Glutamatergic neuron (in vitro differentiated cells): ENCODE measurements at regions not wholly inside any gene's neighbourhood (a gene's known extent, or its start where the extent isn't known, plus 50 kb on each side); places are given as distances from the start of the nearest gene placed in this dataset.

Source experiments
- DNase-seq: peaks from one replicate; pipeline ENCODE4 v3.0.0; 2022
- H3K27ac Mint-ChIP-seq: one replicate; pipeline ENCODE4 v1.8.0; 2020; ENCODE audit warnings: mild to moderate bottlenecking, mixed read lengths, inconsistent platforms; ENCODE audit not compliant: unreplicated experiment
- H3K27me3 Mint-ChIP-seq: one replicate; pipeline ENCODE4 v1.8.0; 2020; ENCODE audit warnings: mild to moderate bottlenecking, moderate library complexity, mixed read lengths, inconsistent platforms; ENCODE audit not compliant: unreplicated experiment
- H3K36me3 Mint-ChIP-seq: one replicate; pipeline ENCODE4 v1.8.0; 2020; ENCODE audit warnings: mild to moderate bottlenecking, mixed read lengths, inconsistent platforms; ENCODE audit not compliant: unreplicated experiment
- H3K4me1 Mint-ChIP-seq: one replicate; pipeline ENCODE4 v1.8.0; 2020; ENCODE audit warnings: mild to moderate bottlenecking, low read depth, mixed read lengths, inconsistent platforms; ENCODE audit not compliant: unreplicated experiment
- H3K4me3 Mint-ChIP-seq: one replicate; pipeline ENCODE4 v1.8.0; 2020; ENCODE audit warnings: mild to moderate bottlenecking, mixed read lengths, inconsistent platforms; ENCODE audit not compliant: unreplicated experiment
- H3K9me3 Mint-ChIP-seq: one replicate; pipeline ENCODE4 v1.8.0; 2020; ENCODE audit warnings: mild to moderate bottlenecking, moderate library complexity, mixed read lengths, inconsistent platforms; ENCODE audit not compliant: unreplicated experiment
- TF ChIP-seq, protein P1 (sequence below): fragments of 200-600 bp; sonication (generic); IDR thresholded peaks from one replicate; pipeline ENCODE4 v1.5.0; 2021; ENCODE audit not compliant: partially characterized antibody, unreplicated experiment

DNA sequence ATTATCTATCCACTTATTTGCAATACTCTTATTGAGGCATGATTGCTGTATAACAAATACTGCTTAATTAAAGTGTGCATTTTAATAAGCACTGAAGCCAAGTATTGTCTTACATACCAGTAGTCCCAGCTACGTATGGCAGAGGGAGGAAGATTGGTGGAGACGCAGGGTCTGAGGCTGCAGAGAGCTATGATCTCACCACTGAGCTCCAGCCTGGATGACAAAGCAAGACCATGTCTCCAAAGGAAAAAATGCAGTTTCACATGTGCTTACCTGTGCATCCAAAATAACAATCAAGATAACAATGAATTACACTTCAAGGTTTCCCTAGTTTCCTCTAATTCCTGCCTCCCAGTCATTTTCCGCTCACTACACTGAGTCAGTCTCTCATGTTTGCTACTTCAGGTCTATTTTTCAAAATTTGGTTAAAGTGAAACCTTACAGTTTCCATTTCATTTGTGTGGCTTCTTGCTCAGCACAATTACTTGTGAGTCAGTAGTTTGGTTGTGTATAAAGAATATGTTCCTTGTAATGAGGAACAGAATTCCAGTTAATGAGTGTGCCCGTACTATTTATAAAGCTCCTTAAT, 1250.1 kb downstream of the TMEM121 start:
- no peaks in the 10 kb centered on the region for H3K27me3 Mint-ChIP-seq
- peaks cover 9% of the 10 kb centered on the region for H3K9me3 Mint-ChIP-seq
- no peaks in the 10 kb centered on the region for H3K4me1 Mint-ChIP-seq
- no peak overlapping the region for H3K27ac Mint-ChIP-seq
- TF ChIP-seq, protein P1, sequence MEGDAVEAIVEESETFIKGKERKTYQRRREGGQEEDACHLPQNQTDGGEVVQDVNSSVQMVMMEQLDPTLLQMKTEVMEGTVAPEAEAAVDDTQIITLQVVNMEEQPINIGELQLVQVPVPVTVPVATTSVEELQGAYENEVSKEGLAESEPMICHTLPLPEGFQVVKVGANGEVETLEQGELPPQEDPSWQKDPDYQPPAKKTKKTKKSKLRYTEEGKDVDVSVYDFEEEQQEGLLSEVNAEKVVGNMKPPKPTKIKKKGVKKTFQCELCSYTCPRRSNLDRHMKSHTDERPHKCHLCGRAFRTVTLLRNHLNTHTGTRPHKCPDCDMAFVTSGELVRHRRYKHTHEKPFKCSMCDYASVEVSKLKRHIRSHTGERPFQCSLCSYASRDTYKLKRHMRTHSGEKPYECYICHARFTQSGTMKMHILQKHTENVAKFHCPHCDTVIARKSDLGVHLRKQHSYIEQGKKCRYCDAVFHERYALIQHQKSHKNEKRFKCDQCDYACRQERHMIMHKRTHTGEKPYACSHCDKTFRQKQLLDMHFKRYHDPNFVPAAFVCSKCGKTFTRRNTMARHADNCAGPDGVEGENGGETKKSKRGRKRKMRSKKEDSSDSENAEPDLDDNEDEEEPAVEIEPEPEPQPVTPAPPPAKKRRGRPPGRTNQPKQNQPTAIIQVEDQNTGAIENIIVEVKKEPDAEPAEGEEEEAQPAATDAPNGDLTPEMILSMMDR = no peak
- H3K36me3 Mint-ChIP-seq = no peaks in the 10 kb centered on the region
- no peak overlapping the region for H3K4me3 Mint-ChIP-seq
- DNase-seq = no peak

DNA sequence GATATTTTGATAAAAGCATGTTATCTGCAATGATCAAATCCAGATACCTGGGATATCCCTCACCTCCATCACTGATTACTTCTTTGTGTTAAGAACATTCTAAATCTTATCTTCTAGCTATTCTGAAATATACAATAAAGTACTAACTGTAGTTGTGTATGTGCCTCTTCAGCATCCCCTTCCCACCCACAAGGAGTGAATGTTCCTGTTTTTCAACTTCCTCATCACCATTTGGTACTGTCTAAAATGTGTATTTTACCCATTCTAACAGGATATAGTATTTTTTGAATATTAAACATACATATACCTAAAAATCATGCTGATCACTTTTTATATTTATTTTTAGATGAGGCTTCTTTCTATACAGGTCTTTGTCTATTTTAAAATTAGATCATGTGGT, 1252.6 kb downstream of the TMEM121 start:
- TF ChIP-seq, protein P1 = no peak
- H3K4me1 Mint-ChIP-seq = no peaks in the 10 kb centered on the region
- H3K9me3 Mint-ChIP-seq = peaks cover 9% of the 10 kb centered on the region
- no peaks in the 10 kb centered on the region for H3K36me3 Mint-ChIP-seq
- DNase-seq = no peak
- H3K27me3 Mint-ChIP-seq = no peaks in the 10 kb centered on the region
- H3K27ac Mint-ChIP-seq = no peak overlapping the region
- no peak overlapping the region for H3K4me3 Mint-ChIP-seq

DNA sequence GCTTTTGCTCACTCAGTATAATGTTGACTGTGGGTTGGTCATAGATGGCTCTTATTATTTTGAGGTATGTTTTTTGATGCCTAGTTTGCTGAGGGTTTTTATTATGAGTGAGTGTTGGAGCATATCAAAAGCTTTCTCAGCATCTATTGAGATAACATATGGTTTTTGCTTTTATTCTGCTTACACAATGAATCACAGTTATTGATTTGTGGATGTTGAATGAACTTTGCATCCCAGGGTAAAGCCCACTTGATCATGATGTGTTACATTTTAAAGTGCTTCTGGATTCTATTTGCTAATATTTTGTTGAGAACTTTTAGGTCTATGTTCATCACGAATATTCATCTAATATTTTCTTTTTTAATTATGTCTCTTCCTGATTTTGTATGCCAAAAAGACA, 1260.3 kb downstream of the TMEM121 start:
- Mint-ChIP-seq H3K9me3 (peaks cover 9% of the 10 kb centered on the region), H3K36me3 (no peaks in the 10 kb centered on the region), H3K4me3 (no peak overlapping the region), H3K27ac (no peak overlapping the region), H3K27me3 (no peaks in the 10 kb centered on the region), H3K4me1 (no peaks in the 10 kb centered on the region)
- DNase-seq = no peak
- TF ChIP-seq, protein P1 = no peak

DNA sequence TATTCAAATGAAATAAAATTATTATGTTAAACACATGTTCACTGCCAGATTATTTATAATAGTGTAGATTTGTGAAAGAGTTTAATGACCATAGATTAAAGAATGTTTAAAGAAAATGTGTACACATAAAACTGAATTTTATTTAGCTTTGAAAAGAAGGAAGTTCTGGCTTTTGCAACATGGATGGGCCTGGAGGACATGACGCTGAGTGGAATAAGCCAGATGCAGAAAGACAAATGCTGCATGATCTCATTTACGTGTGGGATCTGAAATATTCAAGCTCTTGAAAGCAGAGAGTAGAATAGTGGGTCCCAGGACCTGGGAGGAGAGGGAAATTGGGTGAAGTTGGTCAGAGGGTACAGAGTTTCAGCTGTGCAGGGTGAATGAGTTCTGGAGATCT, 1261.2 kb downstream of the TMEM121 start:
- DNase-seq = no peak
- Mint-ChIP-seq H3K27ac (no peak overlapping the region), H3K4me3 (no peak overlapping the region), H3K36me3 (no peaks in the 10 kb centered on the region), H3K4me1 (no peaks in the 10 kb centered on the region), H3K9me3 (peaks cover 9% of the 10 kb centered on the region), H3K27me3 (no peaks in the 10 kb centered on the region)
- TF ChIP-seq, protein P1 = no peak

DNA sequence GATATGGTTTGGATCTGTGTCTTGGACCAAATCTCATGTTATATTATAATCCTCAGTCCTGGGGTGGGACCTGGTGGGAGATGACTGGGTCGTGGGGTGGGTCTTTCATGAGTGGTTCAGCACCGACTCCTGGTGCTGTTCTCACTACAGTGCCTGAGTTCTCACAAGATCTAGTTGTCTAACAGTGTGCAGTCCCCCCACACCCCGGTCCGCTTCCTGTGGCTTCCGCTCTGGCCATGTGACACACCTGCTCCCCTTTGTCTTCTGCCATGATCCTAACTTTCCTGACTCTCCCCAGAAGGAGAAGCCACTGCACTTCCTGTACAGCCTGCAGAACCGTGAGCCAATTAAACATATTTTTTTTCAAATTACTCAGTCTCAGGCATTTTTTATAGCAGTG, 1262.2 kb downstream of the TMEM121 start:
- peaks cover 9% of the 10 kb centered on the region for H3K9me3 Mint-ChIP-seq
- no peaks in the 10 kb centered on the region for H3K4me1 Mint-ChIP-seq
- H3K4me3 Mint-ChIP-seq = no peak overlapping the region
- TF ChIP-seq, protein P1 = no peak
- H3K27ac Mint-ChIP-seq = no peak overlapping the region
- no peaks in the 10 kb centered on the region for H3K27me3 Mint-ChIP-seq
- H3K36me3 Mint-ChIP-seq = no peaks in the 10 kb centered on the region
- DNase-seq = no peak
